GM21528 (cell line): ENCODE measurements at regions not wholly inside any gene's neighbourhood (a gene's known extent, or its start where the extent isn't known, plus 50 kb on each side); places are given as distances from the start of the nearest gene placed in this dataset.

ENCODE experiments used
- ATAC-seq: cut with Tn5 transposase; IDR thresholded peaks from one replicate; pipeline ENCODE4 v1.9.1; 2021; ENCODE audit warnings: mild to moderate bottlenecking, moderate library complexity; ENCODE audit not compliant: unreplicated experiment, low FRiP score

- no peak for ATAC-seq
Measured at GRCh38 chr10:121091961-121092719, 241.0 kb downstream of the WDR11 start.

GRCh38 chr10:121092720-121093095 is 241.5 kb downstream of the WDR11 start:
- ATAC-seq: no peak

GRCh38 chr10:121096617-121097431 is 245.7 kb downstream of the WDR11 start:
- ATAC-seq: no peak

GRCh38 chr10:121098211-121098610 is 247.0 kb downstream of the WDR11 start:
- no peak for ATAC-seq

GRCh38 chr10:121098751-121099150 is 247.6 kb downstream of the WDR11 start:
- no peak for ATAC-seq

GRCh38 chr10:121099181-121099580 is 248.0 kb downstream of the WDR11 start:
- no peak for ATAC-seq

- no peak for ATAC-seq
Measured at GRCh38 chr10:121099592-121099991, 248.4 kb downstream of the WDR11 start.

GRCh38 chr10:121101561-121101960 is 250.4 kb downstream of the WDR11 start:
- ATAC-seq: no peak

GRCh38 chr10:121102706-121103105 is 251.5 kb downstream of the WDR11 start:
- no peak for ATAC-seq

- no peak for ATAC-seq
Measured at GRCh38 chr10:121104476-121105111, 253.4 kb downstream of the WDR11 start.

- ATAC-seq: no peak
Measured at GRCh38 chr10:121106611-121107010, 255.4 kb downstream of the WDR11 start.

GRCh38 chr10:121108051-121108450 is 256.9 kb downstream of the WDR11 start:
- no peak for ATAC-seq

- ATAC-seq: no peak
Measured at GRCh38 chr10:121110369-121110768, 259.2 kb downstream of the WDR11 start.

- no peak for ATAC-seq
Measured at GRCh38 chr10:121112136-121112535, 261.0 kb downstream of the WDR11 start.

GRCh38 chr10:121112579-121113384 is 261.6 kb downstream of the WDR11 start:
- no peak for ATAC-seq

GRCh38 chr10:121113385-121113696 is 262.2 kb downstream of the WDR11 start:
- no peak for ATAC-seq

- no peak for ATAC-seq
Measured at GRCh38 chr10:121113911-121114310, 262.7 kb downstream of the WDR11 start.

GRCh38 chr10:121115154-121115553 is 264.0 kb downstream of the WDR11 start:
- no peak for ATAC-seq

GRCh38 chr10:121121462-121121861 is 270.3 kb downstream of the WDR11 start:
- ATAC-seq: no peak

GRCh38 chr10:121127151-121127906 is 276.2 kb downstream of the WDR11 start:
- no peak for ATAC-seq
